GM18498 (cell line): ENCODE measurements at regions not wholly inside any gene's neighbourhood (a gene's known extent, or its start where the extent isn't known, plus 50 kb on each side); places are given as distances from the start of the nearest gene placed in this dataset.
"Not testable (repeated sequence)": the region's sequence is repeated elsewhere in the genome, so short reads cannot be mapped to it uniquely, and the experiment has no call there.

Source experiments
- ATAC-seq: cut with Tn5 transposase; IDR thresholded peaks from one replicate; pipeline ENCODE4 v1.9.1; 2021; ENCODE audit warnings: mild to moderate bottlenecking, moderate library complexity; ENCODE audit not compliant: unreplicated experiment

GRCh38 chr12:46574847-46575246, 202.3 kb upstream of the SLC38A2 start:
- ATAC-seq: no peak

GRCh38 chr12:46573347-46573658, 200.7 kb upstream of the SLC38A2 start:
- ATAC-seq: no peak

DNA sequence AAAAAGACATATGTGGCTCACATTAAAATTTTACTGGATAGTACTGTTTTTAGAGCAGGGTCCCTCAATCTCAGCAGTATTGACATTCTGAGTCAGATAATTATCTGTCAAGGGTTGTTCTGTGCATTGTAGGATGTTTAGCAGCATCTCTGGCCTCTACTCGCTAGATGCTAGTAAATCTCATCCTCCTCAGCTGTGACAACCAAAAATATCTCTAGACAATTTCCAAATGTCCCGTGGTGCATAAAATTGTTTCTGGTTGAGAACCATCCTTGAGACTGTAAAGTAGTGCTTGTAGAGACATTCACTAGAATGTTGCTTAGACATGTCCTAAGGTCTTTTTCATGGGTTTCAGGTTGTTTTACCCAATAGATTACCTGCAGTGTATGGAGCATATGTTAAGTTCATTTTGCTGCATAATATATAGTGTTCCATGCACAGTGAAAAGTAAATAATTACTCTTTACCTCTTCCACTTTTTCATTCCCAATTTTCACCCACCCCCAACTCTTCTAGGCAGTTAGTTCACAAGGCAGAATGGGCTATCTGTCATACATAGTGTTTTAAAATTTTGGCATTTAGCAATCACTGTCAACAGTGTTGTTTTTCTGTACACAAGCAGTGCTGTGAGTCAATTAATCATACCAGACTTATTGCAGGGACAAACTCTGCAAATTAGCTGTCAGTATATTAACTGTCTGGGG, 200.2 kb upstream of the SLC38A2 start:
- no peak for ATAC-seq

DNA sequence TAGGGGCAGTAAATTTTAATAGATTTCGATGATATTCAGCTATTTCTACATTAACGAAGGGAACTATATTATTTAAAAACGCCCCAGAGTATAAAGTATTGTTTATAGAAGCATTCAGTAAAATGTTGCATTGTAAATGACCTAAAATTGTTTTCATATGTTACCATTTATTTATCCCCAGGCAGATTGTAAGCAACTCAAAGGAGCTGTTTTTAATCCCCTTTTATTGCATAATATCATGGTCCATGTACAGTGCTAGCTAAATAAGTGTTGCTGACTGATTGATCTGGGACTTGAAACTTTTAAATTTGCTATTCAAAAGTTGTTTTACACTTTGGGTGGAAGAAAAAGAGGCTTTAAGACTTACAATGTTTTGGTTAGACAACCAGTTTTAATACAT, 199.0 kb upstream of the SLC38A2 start:
- ATAC-seq: no peak

DNA sequence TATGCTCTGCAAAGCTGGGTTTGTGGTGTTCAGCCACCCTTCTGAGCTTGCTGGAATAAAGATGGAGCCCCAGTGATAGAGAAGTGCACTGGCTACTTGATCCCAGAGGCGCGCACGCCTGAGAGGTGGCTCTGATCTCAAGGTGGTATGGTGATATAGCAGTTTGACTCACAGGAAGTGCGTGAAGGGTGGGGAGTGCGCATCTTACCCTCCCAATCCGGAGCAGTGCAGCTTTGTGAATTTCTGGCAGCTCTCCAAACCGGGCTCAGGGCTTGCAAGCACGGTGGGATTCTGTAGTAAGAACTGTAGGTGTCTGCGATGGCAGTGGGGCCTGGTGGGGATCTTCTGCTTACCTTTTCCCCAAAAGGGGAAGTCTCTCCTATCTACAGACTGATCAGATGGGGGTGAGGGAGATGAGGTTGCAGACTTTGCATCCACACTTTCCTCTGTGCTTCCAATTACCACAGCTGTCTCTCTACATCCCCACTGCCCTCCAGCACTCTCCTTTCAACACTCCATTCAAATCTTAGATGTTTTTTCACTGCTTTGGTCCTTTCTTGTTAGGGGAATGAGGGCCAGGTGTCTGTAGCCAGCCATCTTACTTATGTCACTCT, 197.4 kb upstream of the SLC38A2 start:
- ATAC-seq: no peak

- ATAC-seq: no peak
Measured at GRCh38 chr12:46567667-46568066, 195.1 kb upstream of the SLC38A2 start.

GRCh38 chr12:46562625-46563225, 190.2 kb upstream of the SLC38A2 start:
- ATAC-seq: no peak

GRCh38 chr12:46561769-46562624, 189.4 kb upstream of the SLC38A2 start:
- ATAC-seq: not testable (repeated sequence)

GRCh38 chr12:46560874-46561273, 188.3 kb upstream of the SLC38A2 start:
- ATAC-seq: no peak

DNA sequence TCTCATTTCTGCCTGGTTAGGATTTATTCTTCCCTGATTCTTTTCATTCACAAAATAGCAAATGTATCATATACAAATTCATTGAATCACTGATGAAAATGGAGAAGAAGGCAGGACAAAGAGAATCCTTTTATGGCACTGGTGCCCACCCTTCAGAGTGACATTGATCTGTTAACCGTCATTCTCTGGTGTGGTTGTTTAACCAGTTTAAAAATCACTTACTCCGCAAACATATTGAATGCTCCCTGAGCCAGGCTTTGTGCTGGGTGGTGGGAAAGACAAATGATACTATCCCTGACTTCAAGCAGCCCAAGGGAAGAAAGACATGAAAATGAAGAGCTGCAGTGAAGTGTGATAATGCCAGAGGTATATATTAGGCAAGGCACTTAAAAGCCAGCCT, 187.5 kb upstream of the SLC38A2 start:
- ATAC-seq: no peak

- no peak for ATAC-seq
Measured at GRCh38 chr12:46559311-46559710, 186.7 kb upstream of the SLC38A2 start.

DNA sequence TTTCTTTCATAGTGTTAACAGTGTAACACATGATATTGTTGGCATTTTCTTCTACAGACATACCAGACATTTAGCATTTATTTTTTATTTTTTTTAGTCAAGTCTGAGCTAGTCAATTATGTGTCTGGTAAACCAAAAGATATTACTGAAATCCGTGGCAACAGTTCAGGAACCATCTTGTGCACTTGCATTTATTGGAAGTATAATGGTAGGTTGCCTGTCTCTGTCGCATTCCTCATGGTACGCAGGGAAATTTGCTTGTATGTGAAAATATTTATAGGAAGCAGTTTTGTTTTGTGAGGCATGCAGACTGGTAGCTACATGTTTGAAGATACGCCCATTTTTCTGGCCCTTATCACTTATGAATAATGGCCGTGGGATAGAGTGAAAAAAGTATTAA, 186.1 kb upstream of the SLC38A2 start:
- no peak for ATAC-seq

- no peak for ATAC-seq
Measured at GRCh38 chr12:46557539-46558373, 185.2 kb upstream of the SLC38A2 start.

- ATAC-seq: no peak
Measured at GRCh38 chr12:46556819-46557524, 184.4 kb upstream of the SLC38A2 start.

- ATAC-seq: no peak
Measured at GRCh38 chr12:46556105-46556559, 183.6 kb upstream of the SLC38A2 start.

GRCh38 chr12:46555406-46555852, 182.9 kb upstream of the SLC38A2 start:
- ATAC-seq: no peak

DNA sequence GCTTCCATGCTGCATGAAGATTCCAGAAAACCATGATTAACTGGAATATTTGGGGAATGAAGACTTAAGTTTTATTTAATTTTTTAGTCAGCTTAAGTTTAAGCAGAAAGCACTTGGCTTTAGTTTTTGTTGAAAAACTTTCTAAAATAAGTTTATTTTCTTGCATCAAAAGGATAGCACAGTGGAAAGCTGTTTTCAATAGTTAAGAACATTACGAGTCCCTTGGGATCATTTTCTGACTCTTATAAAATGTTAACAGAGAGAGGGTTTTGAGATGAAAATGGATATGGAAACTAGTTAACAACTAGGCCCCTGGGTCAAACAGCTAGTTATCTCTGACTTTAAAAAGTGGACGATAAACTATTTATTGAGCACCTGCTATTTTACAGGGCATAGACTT, 181.9 kb upstream of the SLC38A2 start:
- ATAC-seq: no peak

- ATAC-seq: no peak
Measured at GRCh38 chr12:46553911-46554310, 181.3 kb upstream of the SLC38A2 start.

- no peak for ATAC-seq
Measured at GRCh38 chr12:46553266-46553665, 180.7 kb upstream of the SLC38A2 start.
